ENCODE measurements at regions not wholly inside any gene's neighbourhood (a gene's known extent, or its start where the extent isn't known, plus 50 kb on each side); places are given as distances from the start of the nearest gene placed in this dataset.

GRCh38 chr2:15096873-15097272 is 464.3 kb downstream of the NBAS start:
- no peak overlapping the region for H3K27ac Mint-ChIP-seq
- CTCF ChIA-PET, result no interaction called here
- peaks cover 9% of the 10 kb centered on the region for H3K4me1 Mint-ChIP-seq (ENCODE audit: low read depth)

GRCh38 chr2:15107137-15107536 is 454.0 kb downstream of the NBAS start:
- no peak for TF ChIP-seq CTCF (IDR thresholded peaks at IDR 0.05)
- Mint-ChIP-seq H3K4me3 (no peak overlapping the region), H3K27me3 (peaks cover 1% of the 10 kb centered on the region), H3K9me3 (peaks cover 12% of the 10 kb centered on the region), H3K36me3 (ENCODE audit: low read depth) (no peaks in the 10 kb centered on the region), H3K27ac (no peak overlapping the region), H3K4me1 (ENCODE audit: low read depth) (no peaks in the 10 kb centered on the region)
- CTCF ChIA-PET, result no interaction called here
- POLR2A ChIA-PET, result no interaction called here
- ATAC-seq (no peak), DNase-seq (no peak)
- intact Hi-C loops (cut with micrococcal nuclease), result no loop called here

More at GRCh38 chr2:15096873-15097272, 464.3 kb downstream of the NBAS start:
- peaks cover 1% of the 10 kb centered on the region for H3K27me3 Mint-ChIP-seq
- intact Hi-C loops (cut with micrococcal nuclease), result no loop called here
- TF ChIP-seq CTCF (IDR thresholded peaks at IDR 0.05), result no peak
- H3K9me3 Mint-ChIP-seq, result no peaks in the 10 kb centered on the region
- H3K36me3 Mint-ChIP-seq (ENCODE audit: low read depth), result no peaks in the 10 kb centered on the region
- DNase-seq (no peak), ATAC-seq (no peak)
- POLR2A ChIA-PET, result no interaction called here
- H3K4me3 Mint-ChIP-seq, result no peak overlapping the region

- POLR2A ChIA-PET, result no interaction called here
- CTCF ChIA-PET, result no interaction called here
- DNase-seq (no peak), ATAC-seq (no peak)
- Mint-ChIP-seq H3K4me1 (ENCODE audit: low read depth) (no peaks in the 10 kb centered on the region), H3K36me3 (ENCODE audit: low read depth) (no peaks in the 10 kb centered on the region), H3K27me3 (no peaks in the 10 kb centered on the region), H3K9me3 (peaks cover 19% of the 10 kb centered on the region), H3K4me3 (no peak overlapping the region), H3K27ac (no peak overlapping the region)
- TF ChIP-seq CTCF (IDR thresholded peaks at IDR 0.05), result no peak
- intact Hi-C loops (cut with micrococcal nuclease), result no loop called here
These were observed 449.4 kb downstream of the NBAS start for GRCh38 chr2:15111718-15112117.

GRCh38 chr2:15112216-15112615 is 448.9 kb downstream of the NBAS start:
- Mint-ChIP-seq H3K9me3 (peaks cover 19% of the 10 kb centered on the region), H3K27me3 (no peaks in the 10 kb centered on the region), H3K27ac (no peak overlapping the region), H3K4me3 (no peak overlapping the region), H3K4me1 (ENCODE audit: low read depth) (no peaks in the 10 kb centered on the region), H3K36me3 (ENCODE audit: low read depth) (no peaks in the 10 kb centered on the region)
- ChIA-PET POLR2A (no interaction called here), CTCF (no interaction called here)
- DNase-seq (no peak), ATAC-seq (no peak)
- intact Hi-C loops (cut with micrococcal nuclease), result no loop called here
- no peak for TF ChIP-seq CTCF (IDR thresholded peaks at IDR 0.05)

GRCh38 chr2:15115776-15116175 is 445.4 kb downstream of the NBAS start:
- intact Hi-C loops (cut with micrococcal nuclease), result no loop called here
- Mint-ChIP-seq H3K4me1 (ENCODE audit: low read depth) (peaks cover 5% of the 10 kb centered on the region), H3K36me3 (ENCODE audit: low read depth) (no peaks in the 10 kb centered on the region), H3K4me3 (no peak overlapping the region), H3K27me3 (no peaks in the 10 kb centered on the region), H3K9me3 (peaks cover 17% of the 10 kb centered on the region), H3K27ac (no peak overlapping the region)
- ChIA-PET CTCF (no interaction called here), POLR2A (no interaction called here)
- no peak for TF ChIP-seq CTCF (IDR thresholded peaks at IDR 0.05)
- DNase-seq, result no peak
- no peak for ATAC-seq
